ENCODE measurements at regions not wholly inside any gene's neighbourhood (a gene's known extent, or its start where the extent isn't known, plus 50 kb on each side); places are given as distances from the start of the nearest gene placed in this dataset.

GRCh38 chr12:19867970-19868369 lies 428.7 kb downstream of the AEBP2 start:
- DNase-seq (ENCODE audit: low spot score): no peak

- no peak for DNase-seq (ENCODE audit: low spot score)
Observed at GRCh38 chr12:19869413-19869812, 430.1 kb downstream of the AEBP2 start.

- no peak for DNase-seq (ENCODE audit: low spot score)
Observed at GRCh38 chr12:19872621-19873540, 433.6 kb downstream of the AEBP2 start.

GRCh38 chr12:19880076-19880475 lies 440.8 kb downstream of the AEBP2 start:
- no peak for DNase-seq (ENCODE audit: low spot score)

GRCh38 chr12:19880721-19881120 lies 441.4 kb downstream of the AEBP2 start:
- DNase-seq (ENCODE audit: low spot score): no peak

GRCh38 chr12:19882346-19882745 lies 443.1 kb downstream of the AEBP2 start:
- DNase-seq (ENCODE audit: low spot score): no peak

- no peak for DNase-seq (ENCODE audit: low spot score)
Observed at GRCh38 chr12:19884021-19884492, 444.8 kb downstream of the AEBP2 start.

GRCh38 chr12:19885093-19885812 lies 446.0 kb downstream of the AEBP2 start:
- no peak for DNase-seq (ENCODE audit: low spot score)

GRCh38 chr12:19886065-19886464 lies 446.8 kb downstream of the AEBP2 start:
- DNase-seq (ENCODE audit: low spot score): no peak

- no peak for DNase-seq (ENCODE audit: low spot score)
Observed at GRCh38 chr12:19886639-19887064, 447.4 kb downstream of the AEBP2 start.

GRCh38 chr12:19890024-19890423 lies 450.7 kb downstream of the AEBP2 start:
- no peak for DNase-seq (ENCODE audit: low spot score)

- no peak for DNase-seq (ENCODE audit: low spot score)
Observed at GRCh38 chr12:19891936-19892591, 452.8 kb downstream of the AEBP2 start.

GRCh38 chr12:19893514-19893913 lies 454.2 kb downstream of the AEBP2 start:
- no peak for DNase-seq (ENCODE audit: low spot score)

- DNase-seq (ENCODE audit: low spot score): no peak
Observed at GRCh38 chr12:19894050-19894449, 454.8 kb downstream of the AEBP2 start.

GRCh38 chr12:19894803-19895202 lies 455.5 kb downstream of the AEBP2 start:
- no peak for DNase-seq (ENCODE audit: low spot score)

- no peak for DNase-seq (ENCODE audit: low spot score)
Observed at GRCh38 chr12:19895246-19896020, 456.1 kb downstream of the AEBP2 start.

GRCh38 chr12:19896041-19896440 lies 456.7 kb downstream of the AEBP2 start:
- DNase-seq (ENCODE audit: low spot score): no peak

- no peak for DNase-seq (ENCODE audit: low spot score)
Observed at GRCh38 chr12:19896534-19896933, 457.2 kb downstream of the AEBP2 start.

GRCh38 chr12:19897900-19898408 lies 458.7 kb downstream of the AEBP2 start:
- DNase-seq (ENCODE audit: low spot score): no peak

GRCh38 chr12:19901841-19902240 lies 462.5 kb downstream of the AEBP2 start:
- DNase-seq (ENCODE audit: low spot score): no peak

GRCh38 chr12:19904819-19905218 lies 463.5 kb upstream of the PDE3A start:
- DNase-seq (ENCODE audit: low spot score): no peak
